SK-N-SH (cell line): ENCODE measurements at regions not wholly inside any gene's neighbourhood (a gene's known extent, or its start where the extent isn't known, plus 50 kb on each side); places are given as distances from the start of the nearest gene placed in this dataset.

Experiments
- NFIC ChIP-seq: IDR thresholded peaks from 2 replicates; pipeline ENCODE4 v1.4.0; 2012; ENCODE audit warnings: borderline replicate concordance
- NRF1 ChIP-seq: IDR thresholded peaks from 2 replicates; pipeline ENCODE4 v1.6.1; 2012; ENCODE audit warnings: low read depth, mild to moderate bottlenecking, low read length
- RAD21 ChIP-seq: IDR thresholded peaks from 2 replicates; pipeline ENCODE4 v1.6.1; 2012; ENCODE audit warnings: mild to moderate bottlenecking, low read length
- RXRA ChIP-seq: IDR thresholded peaks from 2 replicates; pipeline ENCODE4 v1.4.0; 2012; ENCODE audit warnings: low read depth, mild to moderate bottlenecking, borderline replicate concordance
- YY1 ChIP-seq: IDR thresholded peaks from 2 replicates; pipeline ENCODE4 v1.4.0; 2012; ENCODE audit warnings: low read depth, mild to moderate bottlenecking
- TF ChIP-seq, protein P1 (sequence below): fragments of 200-600 bp; sonication (generic); IDR thresholded peaks from 2 replicates; pipeline ENCODE4 v1.6.1; 2017; ENCODE audit warnings: antibody characterized with exemption, mild to moderate bottlenecking, moderate library complexity

DNA sequence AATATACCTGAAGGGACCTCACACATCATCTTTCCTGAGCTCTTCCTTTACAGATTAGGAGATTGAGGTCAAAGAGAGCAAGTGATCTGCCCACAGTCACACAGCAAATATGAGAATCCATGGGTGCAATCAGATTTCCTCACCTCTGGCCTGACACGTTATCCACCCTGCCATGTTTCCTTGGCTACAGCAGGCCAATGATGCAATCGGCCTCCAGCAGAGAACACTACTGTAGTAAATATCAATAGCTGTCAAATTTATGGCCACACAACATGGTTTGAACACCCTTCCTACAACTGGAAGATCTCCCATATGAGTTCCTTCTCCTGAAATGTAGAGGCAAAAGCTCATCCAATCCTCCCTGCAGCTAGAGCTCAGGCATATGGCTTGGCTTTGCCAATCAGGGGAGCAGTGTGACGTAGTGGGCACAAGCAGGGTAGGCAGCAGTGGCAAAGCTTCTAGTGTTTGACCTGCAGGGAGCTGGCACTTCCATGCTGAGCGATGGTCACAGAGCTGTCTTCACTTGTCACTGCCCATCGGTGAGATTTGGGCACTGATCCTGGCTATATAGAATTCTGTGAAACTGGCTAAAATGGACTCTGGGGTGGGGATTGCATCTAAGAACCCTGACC, 271.3 kb downstream of the TJP1 start:
- TF ChIP-seq NFIC (no peak), YY1 (no peak), RAD21 (no peak), NRF1 (no peak), RXRA (no peak)
- TF ChIP-seq, protein P1, sequence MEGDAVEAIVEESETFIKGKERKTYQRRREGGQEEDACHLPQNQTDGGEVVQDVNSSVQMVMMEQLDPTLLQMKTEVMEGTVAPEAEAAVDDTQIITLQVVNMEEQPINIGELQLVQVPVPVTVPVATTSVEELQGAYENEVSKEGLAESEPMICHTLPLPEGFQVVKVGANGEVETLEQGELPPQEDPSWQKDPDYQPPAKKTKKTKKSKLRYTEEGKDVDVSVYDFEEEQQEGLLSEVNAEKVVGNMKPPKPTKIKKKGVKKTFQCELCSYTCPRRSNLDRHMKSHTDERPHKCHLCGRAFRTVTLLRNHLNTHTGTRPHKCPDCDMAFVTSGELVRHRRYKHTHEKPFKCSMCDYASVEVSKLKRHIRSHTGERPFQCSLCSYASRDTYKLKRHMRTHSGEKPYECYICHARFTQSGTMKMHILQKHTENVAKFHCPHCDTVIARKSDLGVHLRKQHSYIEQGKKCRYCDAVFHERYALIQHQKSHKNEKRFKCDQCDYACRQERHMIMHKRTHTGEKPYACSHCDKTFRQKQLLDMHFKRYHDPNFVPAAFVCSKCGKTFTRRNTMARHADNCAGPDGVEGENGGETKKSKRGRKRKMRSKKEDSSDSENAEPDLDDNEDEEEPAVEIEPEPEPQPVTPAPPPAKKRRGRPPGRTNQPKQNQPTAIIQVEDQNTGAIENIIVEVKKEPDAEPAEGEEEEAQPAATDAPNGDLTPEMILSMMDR: no peak
